ENCODE measurements at regions not wholly inside any gene's neighbourhood (a gene's known extent, or its start where the extent isn't known, plus 50 kb on each side); places are given as distances from the start of the nearest gene placed in this dataset.
"Not testable (repeated sequence)": the region's sequence is repeated elsewhere in the genome, so short reads cannot be mapped to it uniquely, and the experiment has no call there.

DNA sequence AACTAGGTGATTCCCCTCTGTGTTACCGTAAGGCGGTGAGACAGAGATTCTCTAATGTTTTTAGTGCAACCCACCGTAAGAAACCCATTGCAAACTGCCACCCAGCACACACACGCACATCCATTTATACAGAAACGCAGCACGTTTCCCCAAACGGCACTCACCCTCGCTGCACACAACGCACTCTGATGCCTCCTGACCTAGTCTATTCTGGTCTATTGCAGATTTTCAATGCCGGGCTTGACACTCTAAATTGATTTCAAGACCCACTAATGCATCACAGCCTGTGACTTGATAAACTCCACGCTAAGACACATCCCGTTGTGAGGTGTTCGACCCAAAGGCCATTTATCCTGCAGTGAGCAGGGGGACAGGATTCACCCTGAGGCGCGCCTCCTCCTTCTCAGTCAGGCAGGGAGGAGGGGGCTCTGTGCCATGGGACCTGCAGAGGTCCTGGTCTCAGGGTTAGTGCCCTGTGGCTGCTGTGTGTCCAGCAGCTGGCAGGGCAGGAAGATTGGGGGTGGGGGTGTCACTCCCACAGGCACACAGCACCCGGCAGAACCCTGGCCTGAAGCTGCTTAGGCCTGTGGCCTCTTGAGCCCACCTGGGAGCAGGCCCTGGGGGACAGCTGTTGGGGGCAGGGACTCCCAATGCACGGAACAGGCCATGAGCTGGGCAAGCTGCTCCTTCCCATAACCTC, 335.6 kb downstream of the PREX1 start:
- DNase-seq (ENCODE audit: extremely low read depth, low read depth): no peak

DNA sequence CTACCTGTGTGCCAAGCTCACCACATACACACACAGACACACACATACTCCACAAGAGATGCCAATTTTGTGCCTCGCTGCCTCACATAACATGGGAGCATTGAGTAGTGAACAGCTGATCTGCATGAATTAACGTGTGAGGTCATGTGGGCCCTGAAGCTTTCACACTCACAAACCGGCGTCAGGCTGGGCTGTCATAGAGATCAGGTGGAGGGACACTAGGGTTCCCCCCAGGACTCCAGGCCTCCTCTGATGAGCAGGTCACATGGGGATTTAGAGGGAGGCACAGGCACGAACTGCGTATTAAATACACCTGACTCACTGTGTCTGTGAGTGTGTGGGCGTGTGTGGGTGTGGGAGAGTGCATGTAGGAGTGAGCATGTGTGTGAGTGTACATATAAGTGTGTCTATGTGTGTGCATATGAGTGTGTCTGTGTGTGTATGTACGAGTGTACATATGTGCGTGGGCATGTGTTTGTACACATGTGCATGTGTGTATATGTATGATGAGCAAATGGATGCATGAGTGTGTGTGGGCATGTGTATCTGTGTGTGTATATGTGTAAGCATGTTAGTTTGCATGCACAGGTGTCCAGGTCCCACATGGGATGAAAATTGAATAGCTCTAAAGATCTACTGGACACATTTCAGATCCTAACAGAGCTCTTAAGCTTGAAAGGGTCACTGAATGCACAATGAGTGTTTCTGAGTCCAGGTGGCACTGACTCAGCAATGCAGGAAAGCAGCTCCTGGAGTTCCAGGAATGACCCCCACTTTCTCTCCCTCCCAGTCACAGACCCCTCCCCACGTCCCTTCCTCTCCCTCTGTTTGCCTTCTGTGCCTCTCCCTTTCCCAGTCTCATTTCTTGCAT, 336.6 kb downstream of the PREX1 start:
- DNase-seq (ENCODE audit: extremely low read depth, low read depth): no peak

DNA sequence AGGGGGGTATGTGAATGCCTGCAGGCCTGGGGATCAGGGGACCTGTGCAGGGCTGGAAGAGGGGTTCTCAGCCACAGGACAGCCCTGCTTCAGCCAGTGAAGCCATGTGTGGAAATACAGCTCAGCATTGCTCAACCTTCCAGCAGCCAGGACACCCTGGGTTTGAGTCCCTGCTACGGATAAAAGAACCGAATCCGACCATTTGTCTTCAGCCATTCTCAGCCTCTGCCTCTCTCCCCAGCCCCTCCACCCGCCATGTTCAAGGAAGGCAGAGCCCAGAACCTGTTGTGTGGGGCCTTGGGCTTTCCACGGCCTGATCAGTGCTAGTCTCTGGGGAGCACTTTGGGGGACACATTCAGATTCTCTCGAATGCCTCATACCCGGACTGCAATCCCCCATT, 337.5 kb downstream of the PREX1 start:
- not testable (repeated sequence) for DNase-seq (ENCODE audit: extremely low read depth, low read depth)

DNA sequence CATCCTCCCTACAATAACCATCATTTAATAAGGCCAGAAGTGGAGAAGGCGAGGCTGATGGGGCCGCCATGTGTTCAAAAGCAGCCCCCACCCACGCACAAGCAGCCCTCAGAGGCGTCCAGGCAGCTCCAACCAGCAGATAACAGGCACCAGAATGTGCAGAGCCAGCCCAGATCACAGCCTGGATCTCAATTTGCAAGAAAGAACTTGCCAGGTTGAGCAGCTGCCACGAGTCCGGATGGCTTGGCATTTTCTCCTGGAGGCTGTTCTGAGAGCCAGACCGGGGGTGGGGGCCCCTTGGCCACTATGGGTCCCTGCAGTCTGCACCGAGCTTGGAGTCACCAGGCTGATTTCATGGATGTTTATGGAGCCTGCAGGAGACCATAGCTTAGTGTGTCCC, 338.1 kb downstream of the PREX1 start:
- no peak for DNase-seq (ENCODE audit: extremely low read depth, low read depth)

DNA sequence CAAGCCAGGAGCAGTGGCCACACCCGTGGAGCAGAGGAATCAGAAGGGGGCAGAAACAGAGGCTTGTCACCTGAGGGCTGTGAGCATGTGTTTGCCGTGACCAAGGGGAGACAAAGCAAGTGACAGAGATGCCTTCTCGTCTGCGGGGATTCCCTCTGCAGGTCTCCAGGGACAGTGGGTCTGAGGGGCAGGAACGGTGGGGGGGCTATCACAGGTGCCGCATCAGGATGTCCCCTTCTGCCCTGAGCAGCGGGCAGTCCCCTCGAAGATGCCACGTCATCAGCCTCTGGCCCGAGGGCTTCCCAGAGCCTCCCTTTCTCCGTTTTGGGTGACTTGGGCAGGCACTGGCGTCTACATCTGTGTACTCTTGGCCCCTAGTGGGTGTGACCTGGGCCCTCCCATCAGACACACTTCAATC, 338.7 kb downstream of the PREX1 start:
- DNase-seq (ENCODE audit: extremely low read depth, low read depth): no peak

DNA sequence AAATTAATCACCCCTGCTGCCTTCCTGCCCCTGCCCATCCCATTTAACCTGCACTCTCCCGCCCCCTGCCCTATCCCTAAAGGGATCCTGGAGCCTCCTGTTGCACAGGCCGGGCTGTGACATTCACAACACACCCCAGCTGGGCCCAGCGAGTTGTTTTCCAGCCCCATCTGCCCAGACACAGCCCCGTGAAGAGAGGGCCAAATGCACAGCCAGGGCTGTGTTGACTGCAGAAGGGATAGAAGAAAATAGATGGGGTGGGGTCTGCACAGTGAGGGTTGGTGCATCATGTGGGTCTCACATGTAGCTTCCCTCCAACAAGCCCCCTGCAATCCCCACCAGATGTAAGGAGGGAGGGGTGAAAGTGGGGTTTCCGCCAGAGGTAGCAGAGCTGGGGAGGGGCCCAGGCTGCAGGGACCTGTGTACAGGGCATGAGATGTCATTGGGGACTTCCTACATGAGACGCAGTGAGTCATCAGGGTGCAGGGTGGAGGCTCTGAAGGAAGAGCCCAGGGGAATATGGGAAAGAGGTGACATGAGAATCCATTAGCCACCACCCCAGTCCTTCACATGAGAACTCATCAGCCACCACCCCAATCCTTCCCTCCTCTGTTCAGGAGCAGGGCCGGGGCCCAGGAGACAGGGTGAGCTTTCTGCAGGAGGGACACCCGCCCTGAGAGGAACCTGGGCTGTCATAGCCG, 339.3 kb downstream of the PREX1 start:
- DNase-seq (ENCODE audit: extremely low read depth, low read depth): not testable (repeated sequence)

DNA sequence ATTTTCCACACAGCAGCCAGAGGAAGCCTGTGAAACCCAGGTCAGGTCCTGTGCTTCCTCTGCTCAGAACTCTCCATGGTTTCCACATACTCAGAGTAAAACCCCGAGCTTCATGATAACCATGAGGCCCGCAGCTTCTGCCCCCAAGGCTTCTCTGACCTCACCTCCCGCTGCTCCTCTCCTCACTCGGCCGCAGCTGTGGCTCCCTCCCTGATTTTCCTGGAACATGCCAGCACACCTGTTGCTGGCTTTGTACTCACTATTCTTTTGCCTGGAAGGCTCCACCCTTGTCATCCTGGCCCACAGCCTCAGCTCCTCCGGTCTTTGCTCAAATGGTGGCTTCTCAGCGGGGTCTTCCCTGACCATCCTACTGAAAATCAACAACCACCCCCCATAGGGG, 341.7 kb downstream of the PREX1 start:
- no peak for DNase-seq (ENCODE audit: extremely low read depth, low read depth)

DNA sequence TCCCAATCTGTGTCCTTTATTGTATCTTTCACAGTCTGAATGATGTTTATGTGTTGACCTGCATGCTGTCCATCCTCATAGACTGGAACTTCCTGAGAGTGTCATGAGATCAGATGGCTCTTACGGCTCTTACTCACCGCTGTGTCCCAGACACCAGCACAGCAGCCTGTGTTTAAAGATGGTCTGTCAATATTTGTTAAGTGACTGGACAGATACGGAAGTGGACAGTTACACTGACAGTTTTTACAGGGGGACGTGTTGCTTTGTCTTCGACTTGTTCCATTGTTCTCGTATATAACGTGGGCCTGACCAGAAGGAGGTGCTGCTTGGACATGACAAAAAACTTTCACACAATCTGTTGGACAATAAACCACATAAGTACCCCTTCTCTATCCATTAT, 342.6 kb downstream of the PREX1 start:
- not testable (repeated sequence) for DNase-seq (ENCODE audit: extremely low read depth, low read depth)

DNA sequence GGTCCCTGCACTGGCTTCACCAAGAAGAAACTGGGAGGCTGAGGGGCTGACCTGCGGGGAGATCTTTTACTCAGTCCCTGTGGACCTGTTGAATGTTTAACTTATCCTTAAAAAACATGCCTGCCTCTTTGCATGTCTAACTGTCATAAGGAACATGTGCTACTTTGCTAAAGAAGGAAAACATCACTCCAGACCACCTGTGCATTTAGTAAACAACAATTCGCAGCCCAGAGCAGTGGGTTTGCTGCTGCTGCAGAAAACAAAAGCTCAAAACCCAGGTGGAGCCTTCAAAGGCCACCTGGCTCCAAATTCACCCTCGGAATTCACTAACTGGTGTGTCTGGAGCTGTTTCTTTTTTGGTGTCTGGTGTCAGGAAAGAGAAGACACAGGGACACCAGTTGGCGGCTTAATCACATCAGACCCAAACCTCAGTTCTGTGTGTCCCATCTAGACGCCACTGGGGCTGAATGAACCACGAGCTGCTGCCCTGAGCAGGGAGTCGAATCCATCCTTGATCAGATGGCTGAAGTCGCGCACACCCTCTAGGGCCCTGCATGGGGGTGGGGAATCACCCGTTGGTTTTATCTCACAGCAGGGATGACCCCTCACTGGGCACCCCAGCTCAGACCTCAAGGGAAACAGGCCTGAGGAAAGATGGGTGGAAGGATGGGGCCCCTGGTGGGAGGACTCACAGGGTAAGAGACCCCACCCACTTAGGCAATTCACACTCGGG, 344.3 kb downstream of the PREX1 start:
- no peak for DNase-seq (ENCODE audit: extremely low read depth, low read depth)

DNA sequence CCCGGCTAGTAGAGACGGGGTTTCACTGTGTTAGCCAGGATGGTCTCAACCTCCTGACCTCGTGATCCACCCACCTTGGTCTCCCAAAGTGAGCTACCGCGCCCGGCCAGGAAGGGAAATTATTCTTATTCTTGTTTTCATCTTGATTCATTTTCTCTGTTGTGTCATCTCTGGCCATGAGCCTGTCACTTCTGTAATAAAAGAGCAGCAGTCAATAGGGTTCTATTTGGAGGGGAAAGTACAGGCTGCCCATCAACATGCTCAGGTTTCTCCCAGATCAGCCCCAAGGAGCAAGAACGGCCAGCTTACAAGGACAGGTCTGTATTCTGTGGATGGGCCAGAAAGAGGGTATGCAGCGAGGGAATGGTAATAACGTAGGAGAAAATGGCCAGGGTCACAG, 345.0 kb downstream of the PREX1 start:
- DNase-seq (ENCODE audit: extremely low read depth, low read depth): no peak

DNA sequence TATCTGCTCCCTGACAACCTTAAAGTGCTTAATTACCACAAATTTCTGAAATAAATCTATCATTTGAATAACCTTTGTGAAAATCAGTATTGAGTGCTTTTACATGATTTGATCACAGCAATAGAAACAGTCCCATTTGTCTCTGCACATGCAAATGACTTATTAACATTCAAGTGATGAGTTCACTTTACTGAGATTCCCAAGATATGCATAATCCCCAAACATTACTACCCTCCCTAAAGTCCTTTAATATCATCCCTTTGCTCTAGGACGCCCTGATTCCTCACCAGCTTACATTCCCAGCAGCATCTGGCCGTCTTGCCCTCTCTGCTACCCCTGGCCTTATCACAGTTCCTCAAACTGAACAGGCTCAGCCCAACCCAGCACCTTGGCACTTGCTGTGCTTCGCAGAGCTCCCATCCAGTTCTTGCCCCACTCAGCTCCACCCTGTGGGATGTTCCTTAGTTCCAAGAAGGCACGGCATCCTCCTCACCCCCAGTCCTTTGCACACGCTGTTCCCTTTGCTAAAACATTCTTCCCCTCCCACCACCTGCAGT, 347.5 kb downstream of the PREX1 start:
- no peak for DNase-seq (ENCODE audit: extremely low read depth, low read depth)

DNA sequence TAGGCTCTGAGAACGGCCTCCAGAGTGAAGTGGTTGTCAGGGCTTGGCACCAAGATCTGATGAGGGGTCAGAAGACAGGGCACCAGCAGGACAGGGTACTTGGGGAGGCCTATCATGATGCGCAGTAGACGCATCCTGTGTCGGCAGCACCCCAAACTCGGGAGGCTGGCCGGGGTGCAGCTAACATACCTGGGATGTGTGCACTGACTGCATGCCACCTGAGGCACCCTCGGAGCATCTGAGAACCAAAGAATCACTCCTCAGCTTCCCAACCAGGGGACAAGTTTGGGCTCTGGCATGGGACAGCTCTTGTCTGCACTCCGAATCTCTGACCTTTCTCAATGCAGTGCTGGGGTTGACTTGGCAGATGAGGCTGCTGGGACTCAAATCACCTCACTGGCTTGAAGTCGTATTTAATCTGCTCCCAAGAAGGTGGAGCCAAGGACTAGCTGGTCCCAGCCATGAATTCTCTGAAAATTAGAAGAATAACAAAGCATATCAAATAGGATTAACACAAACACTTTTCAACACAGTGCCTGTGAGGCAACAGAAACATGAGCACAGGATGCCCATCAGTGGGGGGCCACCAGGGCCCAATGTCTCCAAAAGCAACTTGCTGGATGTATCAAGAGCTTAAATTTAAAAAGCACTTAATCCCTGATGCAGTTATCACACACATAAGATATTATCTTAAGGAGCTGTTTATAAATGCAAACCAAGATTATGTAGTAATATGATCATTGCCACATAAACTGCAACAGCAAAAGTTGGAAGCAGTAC, 348.8 kb downstream of the PREX1 start:
- DNase-seq (ENCODE audit: extremely low read depth, low read depth): no peak

DNA sequence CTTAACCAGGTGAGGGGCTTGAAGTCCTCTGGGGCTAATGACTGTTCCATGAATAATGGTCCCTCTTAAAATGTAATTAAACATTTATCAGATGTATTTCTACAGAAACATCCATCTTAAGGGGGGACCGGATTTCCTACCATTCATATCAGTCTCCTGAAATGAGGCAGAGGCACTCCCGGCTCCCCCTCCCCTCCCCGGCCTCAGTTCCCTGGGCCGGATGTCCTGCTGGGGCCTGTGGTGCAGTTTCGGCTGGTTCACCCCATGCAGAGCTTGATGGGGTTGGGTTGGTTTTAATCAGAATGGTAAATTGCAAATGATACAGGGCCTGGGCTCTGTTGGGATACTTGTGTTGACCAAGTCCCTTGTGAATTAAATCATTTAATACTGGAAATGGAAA, 349.4 kb downstream of the PREX1 start:
- no peak for DNase-seq (ENCODE audit: extremely low read depth, low read depth)

DNA sequence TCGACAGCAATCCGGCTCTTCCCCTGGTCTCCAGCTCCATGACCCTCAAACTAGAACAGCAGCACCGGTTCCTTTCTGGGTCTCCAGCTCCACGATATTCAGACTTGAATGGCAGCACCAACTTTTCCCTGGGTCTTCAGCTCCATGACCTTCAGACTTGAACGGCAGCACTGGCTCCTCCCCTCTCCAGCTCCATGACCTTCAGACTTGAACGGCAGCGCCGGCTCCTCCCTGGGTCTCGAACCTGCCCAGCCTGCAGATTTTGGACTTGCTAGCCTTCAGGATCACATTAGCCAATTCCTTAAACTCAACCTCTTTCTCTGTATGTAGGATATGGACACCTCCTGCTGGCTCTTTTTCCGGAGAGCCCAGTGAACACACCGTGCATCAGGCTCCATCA, 350.9 kb downstream of the PREX1 start:
- no peak for DNase-seq (ENCODE audit: extremely low read depth, low read depth)

DNA sequence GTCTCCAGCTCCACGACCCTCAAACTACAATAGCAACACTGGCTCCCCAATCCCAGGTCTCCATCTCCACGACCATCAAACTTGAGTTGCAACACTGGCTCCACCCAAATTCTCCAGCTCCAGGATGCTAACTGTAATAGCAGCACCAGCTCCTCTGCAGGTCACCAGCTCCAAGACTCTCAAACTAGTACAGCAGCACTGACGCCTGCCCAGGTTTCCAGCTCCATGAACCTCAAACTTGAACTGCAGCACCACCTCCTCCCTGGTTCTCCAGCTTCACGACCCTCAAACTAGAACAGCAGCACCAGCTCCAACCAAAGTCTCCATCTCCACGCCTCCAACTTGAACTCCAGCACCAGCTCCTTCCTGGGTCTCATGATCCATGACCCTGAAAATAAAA, 353.8 kb downstream of the PREX1 start:
- DNase-seq (ENCODE audit: extremely low read depth, low read depth): no peak

DNA sequence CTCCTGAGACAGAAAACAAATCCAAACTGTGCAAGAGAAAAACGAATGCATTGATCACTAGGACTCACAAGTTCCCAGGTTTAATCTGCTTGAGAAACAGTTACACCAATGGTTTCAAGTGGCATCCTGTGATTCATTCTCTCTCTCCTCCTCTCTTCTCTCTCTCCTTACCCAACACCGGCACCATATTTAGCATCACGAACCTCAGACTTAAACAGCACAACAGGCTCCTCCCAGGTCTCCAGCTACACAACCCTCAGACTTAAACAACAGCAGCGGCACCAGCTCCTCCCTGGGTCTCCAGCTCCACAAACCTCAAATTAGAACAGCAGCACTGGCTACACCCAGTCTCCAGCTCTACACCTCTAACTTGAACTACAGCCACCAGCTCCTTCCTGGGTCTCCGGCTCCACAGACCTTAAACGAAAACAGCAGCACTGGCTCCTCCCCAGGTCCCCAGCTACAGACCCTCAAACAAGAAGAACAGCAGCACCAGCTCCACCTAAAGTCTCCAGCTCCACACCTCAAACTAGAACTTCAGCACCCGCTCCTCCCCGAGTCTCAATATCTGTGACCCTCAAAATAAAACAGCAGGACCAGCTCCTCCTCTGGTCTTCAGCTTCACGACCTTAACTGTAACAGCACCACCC, 355.9 kb downstream of the PREX1 start:
- no peak for DNase-seq (ENCODE audit: extremely low read depth, low read depth)

DNA sequence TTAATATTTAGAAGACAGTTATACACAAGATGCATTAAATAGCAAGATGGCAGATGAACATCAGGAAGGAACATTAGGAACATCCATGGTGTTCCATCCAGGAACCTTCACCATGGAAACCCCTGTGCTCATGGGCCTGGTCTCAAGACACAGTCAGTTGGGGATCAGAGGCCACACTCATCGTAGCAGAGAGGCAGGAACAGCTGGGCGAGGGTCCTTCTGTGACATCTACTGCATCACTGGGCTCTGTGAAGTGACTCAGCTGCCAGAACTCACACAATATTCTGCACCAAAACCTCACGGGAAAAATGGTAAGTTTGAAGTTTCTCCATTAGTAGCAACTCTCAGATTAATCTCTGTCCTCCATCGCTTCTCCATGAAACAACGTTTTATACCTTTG, 356.6 kb downstream of the PREX1 start:
- DNase-seq (ENCODE audit: extremely low read depth, low read depth): no peak

DNA sequence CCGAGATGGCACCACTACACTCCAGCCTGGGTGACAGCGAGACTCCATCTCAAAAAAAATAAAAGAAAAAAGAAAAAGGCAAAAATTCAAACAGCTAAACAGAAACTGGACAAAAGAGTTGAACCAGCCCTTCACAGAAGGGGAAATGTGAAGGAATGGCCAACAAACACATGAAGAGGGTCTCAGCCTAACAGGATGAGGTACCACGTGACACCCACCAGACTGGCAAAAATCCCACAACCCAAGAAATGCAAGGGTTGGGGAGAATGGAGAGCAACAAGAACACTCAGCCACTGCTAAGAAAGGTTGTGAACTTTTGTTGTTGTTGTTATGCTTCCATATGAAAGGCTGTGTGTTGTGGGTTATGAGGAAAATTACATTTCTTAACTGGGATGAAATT, 357.7 kb downstream of the PREX1 start:
- DNase-seq (ENCODE audit: extremely low read depth, low read depth): no peak

DNA sequence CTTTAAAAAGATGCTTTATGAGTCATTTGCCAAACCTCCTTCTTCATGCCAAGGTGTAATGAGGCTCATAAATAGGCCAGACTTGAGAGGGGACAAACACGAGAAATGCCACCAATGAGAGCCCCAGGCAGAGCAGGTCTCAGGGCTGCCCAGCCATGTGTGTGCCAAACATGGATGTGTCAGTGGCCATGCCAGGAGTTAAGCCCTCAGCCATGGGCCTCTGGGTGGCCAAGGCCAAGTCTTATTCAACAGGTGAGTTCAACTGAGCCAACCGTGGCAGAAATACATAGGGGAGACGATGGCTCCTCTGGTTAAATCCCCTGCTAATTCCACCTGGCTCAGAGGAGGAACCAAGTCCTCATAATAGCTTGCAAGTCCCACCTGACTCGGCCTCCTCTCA, 358.8 kb downstream of the PREX1 start:
- no peak for DNase-seq (ENCODE audit: extremely low read depth, low read depth)
